ENCODE measurements at regions not wholly inside any gene's neighbourhood (a gene's known extent, or its start where the extent isn't known, plus 50 kb on each side); places are given as distances from the start of the nearest gene placed in this dataset.

DNA sequence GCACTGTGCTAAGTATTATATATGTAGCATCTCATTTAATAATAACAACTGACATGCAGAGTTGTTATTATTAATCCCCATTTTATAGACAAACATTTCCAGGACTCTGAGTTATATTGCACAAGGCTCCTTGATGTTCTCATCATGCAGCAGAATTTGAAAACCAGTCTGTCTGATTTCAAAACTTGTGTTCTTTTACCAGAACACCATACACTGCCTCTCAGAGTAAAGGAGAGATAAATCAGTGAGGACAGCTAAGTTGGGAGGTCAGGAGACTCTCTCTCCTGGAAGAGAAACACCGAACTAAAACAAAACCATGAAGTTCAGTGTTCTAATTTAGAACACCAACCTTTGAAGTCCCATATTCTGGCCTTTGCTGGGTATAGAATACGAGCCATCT lies 92.7 kb upstream of the TNC start:
- DNase-seq = no peak

DNA sequence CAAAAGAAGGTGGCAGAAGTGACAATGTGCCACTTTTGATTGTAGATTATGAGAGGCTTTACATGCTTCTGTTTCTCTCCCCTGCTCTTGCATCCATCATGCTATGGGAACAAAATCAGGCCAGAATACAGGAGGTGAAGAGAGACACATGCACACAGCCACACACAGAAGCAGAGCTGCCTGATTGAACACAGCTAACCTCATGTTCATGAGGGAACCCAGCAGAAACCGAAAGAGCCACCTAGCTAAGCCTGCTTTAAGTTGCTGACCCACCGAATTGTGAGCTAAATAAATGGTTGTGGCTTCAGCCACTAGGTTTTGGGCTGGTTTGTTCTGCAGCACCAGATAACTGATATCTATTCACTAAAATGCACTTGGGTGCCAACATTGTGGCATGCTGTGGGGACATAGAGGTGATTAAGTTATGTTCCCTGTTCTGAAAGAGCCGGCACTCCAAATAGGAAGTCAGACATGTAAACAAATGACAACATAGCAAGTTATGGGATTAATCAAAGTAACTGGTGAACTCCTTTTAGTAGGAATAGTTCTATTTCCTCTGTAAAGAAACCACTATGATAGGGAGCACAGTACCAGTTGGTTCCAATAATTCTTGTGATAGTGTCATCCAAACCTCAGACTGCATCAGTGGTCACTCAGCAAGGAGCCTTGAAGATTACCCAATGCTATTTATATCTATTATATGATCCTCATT lies 93.6 kb upstream of the TNC start:
- peak; percentile 93 for DNase-seq

DNA sequence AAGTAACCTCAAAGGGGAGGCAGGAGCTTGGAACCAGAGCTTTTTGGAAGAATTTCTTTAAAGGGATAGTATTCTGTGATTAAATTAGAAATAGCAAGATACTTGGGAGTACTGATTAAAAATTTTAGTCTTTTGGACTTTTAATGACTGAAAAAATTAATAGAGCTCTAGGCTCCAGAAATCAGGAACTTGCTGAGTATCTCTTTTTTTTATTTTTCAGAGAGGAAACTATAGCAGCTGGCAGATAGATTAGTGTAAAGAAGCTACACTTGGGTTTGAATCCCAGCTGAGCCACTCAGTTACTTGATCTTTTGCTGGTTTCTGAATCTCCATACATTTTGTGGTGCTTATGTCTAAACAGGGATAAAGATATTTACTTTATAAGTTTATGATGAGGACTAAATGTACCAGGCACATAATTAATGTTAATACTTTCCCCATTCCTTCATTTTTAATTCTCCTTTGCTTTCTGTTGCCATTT lies 94.2 kb upstream of the TNC start:
- DNase-seq = no peak

DNA sequence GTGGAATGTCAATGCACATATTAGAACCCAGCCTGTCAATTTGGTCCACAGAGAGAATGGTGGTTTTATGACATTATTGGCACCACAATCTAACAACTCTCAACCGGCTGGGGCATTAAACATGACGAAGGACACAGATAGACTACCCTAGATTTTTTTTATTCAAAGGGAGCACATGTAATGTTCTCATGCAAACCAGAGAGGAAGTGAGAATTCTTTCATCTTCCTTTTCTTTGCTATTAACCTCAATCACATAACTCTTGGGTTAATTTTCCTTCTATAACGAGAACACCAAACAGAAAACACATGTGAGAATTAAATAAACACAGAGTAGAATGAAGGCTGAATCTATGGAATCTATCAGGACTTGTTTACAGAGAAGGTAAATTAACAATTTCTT lies 94.9 kb upstream of the TNC start:
- no peak for DNase-seq

DNA sequence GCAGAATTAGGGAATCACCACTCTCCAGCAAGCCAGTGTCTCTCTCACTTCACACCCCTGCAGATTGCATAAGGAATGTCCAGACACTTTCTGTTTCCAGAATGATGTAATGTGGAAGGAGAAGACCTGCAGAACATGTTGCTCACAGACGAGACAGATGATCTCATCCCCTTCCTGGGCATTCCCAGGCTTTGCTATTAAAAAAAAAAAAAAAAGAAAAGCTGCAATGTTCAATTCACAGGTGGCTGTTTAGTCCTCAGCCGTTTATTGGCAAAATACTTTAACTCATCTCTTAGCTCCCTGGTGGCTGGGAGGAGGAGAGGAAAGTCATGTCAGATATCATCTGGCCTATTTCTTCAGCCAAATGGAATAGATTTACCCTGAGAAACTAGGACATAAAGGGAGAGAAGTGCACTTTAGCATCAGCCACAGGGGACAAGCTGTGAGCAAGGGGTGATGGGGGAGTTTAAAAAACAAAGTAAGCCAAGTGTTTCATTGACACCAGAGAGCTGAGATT lies 95.9 kb upstream of the TNC start:
- DNase-seq = peak; percentile 91

DNA sequence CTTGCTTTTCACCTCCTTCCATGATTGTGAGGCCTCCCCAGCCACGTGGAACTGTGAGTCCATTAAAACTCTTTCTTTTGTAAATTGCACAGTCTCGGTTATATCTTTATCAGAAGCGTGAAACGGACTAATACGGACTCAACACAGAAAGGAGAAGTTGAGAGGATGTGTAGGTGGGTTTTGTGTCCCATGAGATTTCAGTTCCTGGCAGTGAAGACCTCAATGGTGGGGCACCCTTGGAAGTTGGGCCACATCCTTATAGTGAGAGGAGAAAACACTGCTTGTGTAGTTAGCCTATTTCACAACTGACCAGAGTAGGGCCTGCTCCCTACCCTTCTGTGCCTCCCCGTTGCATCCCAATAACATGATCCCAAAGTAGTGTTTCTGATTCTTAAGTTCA lies 98.9 kb upstream of the TNC start:
- no peak for DNase-seq

DNA sequence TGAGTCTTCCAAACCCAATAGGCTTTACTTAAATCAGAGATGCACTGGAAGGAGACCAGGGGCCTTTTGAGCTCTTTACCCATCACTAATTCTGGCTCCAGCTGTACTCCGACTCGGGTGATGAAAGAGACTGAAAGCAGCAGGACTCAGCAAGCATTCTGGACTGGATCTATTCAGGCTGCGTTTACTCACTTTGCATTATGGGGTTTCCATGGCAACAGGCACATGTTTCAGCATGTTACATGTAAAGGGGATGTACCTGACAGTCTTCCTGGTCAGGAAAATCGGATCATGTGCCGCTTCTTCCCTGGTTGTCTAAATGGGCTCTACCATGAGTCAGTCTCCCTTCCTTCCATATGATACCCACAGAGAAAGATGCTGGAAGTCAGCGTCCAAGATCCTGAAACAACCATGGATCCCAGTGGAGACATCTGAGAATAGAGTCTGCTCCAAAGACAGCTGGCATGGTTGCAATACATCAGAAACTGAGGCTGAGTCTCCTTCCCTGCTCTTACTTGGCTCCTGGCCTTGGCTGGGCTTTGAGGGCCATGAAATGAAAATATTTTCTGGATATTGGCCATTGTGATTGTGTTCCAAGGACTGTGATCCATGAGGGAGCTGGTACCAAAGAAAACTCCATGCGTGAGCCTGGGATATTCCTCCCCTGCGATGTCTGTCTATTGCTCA lies 102.5 kb upstream of the TNC start:
- peak; percentile 78 for DNase-seq

DNA sequence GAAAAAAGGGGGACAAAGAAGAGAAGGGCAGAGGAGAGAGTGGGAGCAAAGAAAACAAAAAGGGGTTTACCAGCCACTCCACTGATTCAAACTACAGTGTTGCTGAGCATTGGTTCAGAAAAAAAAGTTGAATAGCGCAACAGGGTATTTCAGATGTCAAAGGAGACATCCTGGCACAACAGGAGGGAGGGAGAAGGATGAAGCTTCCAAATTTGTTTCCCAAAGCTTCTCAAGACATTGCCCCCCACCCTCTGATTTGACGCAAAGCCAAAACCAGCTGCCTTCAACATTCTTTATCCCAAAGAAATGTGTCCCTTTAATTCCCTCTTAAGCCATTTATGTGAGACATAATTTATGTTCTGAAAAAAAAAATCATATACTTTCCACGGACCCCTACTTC lies 105.5 kb upstream of the TNC start:
- DNase-seq = no peak

DNA sequence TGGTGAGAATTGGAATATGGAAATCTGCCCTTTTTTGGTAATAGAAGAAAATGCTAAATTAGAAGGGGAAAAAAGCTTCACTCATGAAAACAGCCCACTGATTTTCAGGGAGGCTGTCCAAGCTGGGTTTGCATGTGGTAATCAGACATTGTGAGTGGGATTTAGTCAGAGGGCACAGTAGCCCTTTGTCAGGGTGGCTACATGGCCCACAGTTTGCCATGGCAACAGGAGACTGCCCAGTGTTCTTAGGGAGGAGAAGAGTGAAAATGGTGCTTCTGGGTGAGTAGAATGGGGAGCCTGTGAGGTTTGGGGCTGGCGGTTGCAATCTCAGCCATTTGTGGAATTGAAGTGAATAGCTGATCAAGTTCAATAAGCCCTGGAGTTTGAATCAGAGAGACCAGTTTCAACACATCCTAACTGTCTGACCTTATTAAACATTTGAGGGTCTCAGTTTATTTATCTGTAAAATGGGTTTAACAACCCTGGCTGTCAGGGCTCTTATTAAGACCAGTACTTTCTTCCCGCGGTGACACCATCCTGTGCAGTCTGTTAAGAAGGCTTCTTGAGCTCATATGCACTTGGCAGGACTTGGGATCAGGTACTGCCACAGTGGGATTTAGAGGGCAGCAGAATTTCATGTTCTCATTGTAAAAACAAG lies 107.6 kb upstream of the TNC start:
- no peak for DNase-seq

DNA sequence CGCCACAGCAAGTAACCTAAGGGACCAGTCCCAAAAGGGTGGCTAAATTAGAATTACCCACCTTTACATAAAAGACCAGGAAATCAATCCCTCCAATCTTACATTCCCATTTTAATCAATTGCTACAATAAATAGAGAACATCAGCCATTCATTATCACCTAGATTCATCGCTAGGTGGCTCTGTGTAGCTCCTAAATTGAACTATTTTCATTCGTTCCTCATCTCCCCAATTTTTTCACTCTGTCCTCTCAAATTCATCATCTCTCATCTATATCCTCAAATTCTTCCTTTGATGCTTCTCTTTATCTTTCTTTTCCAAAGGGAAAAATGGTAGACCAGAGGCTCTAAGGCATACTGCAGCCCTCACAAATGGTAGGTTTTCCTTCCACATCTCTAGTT lies 108.2 kb upstream of the TNC start:
- no peak for DNase-seq

DNA sequence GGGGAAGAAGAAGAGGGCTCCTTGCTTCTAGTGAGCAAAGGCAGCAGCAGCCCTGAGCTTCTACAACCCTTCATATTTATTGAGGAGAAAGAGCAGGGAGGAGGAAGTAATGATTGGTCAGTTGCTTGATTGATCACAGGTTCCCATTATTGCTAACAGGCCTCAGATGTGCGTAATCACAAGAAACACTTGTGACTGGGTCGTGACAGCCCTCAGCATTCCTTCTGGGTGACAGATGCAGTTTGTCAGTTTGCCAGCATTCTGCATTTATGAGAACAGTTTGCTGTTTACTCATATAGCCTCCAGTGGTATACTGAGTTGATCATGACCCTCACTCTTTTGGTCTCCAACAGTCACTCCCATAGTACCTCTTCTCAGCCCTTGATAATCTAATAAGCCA lies 111.5 kb upstream of the TNC start:
- peak; percentile 57 for DNase-seq

DNA sequence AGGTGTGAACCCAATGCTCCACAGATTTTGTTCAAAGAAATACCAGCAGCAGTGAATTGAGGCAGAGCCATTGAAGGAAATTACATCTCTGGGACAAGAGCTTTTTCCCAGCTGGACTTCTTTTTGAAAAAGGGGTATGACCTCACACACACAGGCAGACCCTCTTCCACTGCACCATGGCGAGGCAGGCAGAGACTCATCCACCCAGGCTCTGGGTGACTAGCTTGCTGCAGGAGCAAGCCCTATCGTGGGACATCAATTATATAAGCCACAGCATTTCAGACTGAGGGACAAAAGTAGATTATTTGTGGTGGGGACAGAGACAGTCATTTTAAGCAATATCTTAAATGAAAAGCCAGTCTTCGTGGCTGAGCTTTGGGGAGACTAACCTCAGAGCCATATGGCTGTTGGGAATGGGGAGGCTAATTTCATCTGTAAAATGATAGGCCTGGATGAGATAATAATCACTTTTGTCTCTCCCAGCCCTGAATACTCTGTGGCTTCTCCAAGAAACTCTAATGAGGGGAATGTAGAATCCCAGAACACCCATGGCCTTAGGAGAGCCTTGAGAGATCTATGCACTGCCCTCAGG lies 113.1 kb upstream of the TNC start:
- DNase-seq = no peak

DNA sequence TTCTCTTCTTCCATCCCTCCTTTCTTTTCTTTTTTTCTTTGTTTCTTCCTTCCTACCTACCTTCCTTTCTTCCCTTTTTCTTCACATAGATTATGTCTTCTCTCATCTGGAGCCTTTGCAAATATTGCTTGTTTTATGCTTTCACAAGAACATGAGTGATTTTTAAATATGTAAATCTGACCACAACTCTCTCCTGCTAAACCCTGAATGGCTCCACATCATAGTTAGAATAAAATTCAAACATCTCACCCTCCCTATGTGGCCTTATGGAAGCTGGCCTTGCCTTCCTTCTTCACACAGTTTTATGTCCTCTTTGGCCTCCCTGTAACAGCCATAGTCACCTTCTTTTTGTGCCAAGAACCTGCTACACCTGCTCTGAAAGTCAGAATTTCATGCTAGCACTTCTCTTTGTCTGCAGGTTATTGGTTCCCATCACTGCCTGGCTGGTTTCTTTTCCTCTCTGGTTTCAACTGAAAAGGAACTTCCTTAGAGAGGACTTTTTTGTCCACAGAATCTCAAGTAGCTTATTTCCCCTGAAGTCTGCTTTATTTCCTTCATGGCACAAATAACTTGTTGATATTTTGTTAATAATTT lies 114.3 kb upstream of the TNC start:
- DNase-seq = no peak

DNA sequence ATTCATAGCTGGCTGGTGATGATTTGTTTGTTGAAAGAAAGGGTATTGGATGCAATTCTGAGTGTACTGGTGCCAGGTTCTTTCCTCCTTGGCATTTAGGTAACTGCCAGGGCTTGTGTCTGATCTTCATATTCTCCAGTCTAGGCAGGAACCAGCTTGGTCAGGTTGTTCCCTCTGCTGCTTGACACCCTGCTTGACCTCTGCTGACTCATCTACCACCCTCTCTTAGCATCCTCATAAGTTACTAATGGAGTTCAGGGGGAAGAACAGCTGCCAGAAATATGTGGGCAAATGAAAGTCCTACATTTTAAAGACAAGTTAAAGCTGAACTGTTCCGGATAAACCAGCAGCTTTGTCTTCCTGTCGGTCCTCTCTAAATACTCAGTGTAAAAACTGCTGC lies 116.1 kb upstream of the TNC start:
- peak; percentile 87 for DNase-seq

DNA sequence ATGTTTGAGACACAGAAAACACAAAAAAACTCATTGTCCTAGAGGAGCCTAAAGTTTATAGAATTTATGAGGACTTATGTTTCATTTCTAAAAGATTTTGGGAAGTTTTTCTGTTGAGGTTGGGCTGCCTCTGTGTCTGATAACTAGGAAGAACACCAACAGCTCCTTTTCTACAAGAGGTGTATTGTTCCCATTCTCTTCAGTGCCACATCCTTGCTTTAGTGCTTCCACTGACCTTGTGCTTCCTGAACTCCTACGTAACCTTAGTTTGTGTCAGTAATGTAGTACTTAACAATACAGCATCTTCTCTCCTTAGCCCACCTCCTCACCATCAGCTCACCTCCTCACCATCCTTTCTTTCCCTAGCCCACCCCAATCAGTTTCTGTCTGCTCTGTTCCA lies 117.3 kb upstream of the TNC start:
- DNase-seq = no peak

DNA sequence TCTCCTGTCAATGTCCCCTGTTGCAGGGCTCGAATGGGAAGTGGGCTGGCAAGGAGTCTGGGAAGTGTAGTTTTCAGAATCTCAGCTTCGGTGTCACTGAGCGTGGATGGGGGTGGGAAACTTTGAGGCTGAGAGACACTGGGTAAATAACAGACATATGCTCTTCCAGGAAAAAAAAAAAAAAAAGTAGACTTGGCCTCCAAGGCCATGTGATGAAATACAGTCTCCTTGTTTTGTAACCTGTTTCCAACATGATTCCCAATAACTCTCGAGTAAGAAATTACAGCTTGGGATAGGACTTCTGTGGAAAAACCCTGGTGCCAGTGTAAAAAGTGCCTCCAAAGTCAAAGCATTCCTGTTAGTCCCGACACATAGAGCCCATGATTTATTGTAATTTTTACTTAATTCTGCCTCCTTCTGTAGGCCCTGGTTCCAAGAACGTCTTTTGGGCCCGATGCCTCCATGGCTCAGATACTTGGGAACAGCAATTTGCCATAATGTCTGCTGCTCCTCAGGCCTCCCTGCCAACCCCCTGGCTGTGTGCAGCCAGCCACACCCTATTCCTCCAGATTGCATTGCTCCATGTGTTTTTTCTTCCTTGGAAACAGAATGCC lies 119.5 kb upstream of the TNC start:
- DNase-seq = peak; percentile 28

DNA sequence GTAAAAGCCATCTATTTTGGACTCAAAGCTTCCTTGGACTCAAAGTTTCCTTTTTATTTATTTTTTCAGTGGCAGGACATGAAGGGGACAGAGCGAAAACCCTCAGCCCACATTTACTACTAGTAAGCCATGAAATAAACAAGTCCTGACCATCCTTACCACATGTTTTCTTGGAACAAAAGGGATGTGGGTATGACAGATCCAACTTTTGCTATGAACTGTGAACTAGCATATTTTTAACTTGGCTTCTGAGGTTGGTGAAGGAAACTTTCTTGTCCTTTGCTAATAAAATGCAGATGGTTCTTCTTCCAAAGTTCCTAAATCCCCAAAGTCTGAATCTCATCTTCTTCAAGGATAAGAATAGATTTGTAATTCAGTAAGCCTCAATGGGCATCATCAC lies 122.7 kb upstream of the TNC start:
- no peak for DNase-seq

DNA sequence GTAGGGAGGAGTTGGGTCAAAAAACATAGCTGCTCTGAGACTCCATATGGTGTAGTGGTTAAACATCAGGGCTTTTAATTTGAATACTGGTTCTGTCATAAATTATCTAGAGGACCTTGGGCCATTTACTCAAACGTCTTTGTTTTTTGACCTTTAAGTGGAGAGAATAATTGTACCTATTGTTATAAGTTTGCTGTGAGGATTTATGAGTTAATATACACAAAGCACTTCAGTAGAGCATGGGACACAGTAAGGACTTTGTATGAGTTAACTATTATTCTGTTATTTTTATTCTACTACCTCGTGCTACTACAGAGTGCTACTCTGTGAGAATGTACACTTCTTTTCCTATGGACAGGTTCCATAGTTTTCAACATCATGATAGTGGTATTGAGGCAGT lies 123.7 kb upstream of the TNC start:
- no peak for DNase-seq

DNA sequence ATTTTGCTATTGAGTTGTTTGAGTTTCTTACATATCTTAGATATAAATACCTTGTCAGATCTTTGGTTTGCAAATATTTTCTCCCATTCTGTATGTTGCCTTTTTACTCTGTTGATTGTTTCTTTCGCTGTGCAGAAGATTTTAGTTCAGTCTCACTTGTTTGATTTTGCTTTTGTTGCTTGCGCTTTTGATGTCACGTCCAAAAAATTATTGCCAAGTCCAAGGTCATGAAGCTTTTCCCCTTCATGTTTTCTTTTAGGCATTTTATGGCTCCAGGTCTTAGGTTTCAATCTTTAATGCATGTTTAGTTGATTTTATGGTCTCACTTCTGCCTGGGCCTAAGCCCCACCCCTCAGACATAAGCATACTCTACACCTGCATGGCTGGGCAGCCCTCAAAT lies 131.5 kb upstream of the TNC start:
- DNase-seq = no peak

DNA sequence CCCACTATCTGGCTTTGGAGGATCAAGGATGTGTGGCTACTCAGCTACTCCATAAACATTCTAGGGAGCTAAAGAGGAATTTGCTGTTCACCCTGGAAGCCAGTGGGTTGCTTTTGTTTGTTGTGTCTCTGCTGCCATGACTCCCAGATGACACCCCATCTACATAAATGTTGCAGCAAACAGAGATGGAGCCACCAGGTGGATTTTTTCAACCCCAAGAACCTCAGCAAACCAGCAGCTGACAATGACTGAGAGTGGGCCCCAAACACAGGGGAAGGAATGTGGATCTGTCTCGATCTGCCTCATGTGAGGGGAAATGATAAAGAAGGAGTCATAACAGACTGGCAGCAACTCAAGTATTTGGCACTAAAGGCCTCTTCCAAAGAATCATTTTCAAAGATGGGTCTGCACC lies 132.7 kb upstream of the TNC start:
- peak; percentile 96 for DNase-seq

DNA sequence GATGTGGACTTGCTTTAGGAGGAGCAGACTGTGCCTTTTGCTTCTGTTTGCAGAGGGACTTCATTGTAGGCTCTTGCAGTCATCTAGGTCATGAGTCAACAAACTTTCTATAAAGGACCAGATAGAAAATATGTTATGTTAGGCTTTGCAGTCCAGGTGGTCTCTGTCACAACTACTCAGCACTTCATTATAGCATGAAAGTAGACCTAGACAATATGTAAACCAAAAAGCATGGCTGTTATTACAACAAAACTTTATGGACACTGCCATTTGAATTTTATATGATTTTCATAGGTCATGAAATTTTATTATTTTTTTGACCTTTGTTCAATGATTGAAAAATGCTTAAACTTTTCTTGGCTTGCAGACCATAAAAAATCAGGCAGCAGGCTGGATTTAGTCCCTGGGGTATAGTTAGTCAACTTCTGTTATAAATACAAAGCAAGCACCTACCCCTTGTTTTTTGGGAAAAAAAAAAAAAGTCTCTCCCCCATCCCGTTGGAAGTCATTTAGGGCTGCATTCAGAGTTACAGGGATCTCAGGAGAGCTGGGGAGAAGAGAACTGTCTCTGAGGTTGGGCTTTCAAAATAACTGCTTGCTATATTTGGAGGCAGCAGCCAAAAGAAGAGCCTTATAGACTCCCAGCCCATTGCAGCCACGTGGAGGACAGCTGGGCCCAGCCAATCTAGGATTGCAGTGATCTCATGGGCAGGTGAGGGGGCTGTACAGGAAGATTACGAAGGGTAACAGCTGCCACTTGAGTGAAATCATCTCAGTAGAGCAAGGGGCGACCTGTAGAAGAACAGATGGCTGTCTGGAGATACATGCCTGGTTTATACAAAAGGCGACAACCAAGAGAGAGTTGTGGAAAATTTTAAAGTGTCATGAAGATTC lies 136.6 kb upstream of the TNC start:
- DNase-seq = no peak

DNA sequence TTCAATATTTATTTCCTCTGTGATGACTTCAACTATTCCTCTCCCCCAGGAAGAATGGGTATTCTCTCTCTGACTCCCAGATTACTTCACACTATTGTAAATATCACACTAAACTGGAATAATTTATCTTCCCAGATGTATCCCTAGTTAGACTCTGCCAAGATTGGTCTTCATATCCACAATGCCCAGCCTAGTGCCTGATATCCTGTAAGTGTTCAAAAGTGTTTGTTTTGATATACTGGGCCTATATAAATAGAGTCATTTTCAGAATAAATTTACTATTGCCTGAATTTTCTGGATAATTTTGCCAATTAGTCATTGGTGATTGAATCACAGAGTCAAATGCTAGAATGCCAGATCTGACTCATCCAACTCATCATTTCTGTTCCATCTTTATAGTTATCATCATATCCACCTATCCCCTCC lies 143.7 kb upstream of the TNC start:
- DNase-seq = peak; percentile 65

Measured in fibroblast of skin of right biceps (primary cell).